HCEC 1CT (cell line): ENCODE measurements at regions not wholly inside any gene's neighbourhood (a gene's known extent, or its start where the extent isn't known, plus 50 kb on each side); places are given as distances from the start of the nearest gene placed in this dataset.

Experiments used
- DNase-seq: peaks from one replicate; pipeline ENCODE4 v3.0.0-alpha.2; 2017

- DNase-seq = no peak
Measured at GRCh38 chrX:98646351-98646750, 1762.6 kb downstream of the RPA4 start.

GRCh38 chrX:98654565-98654964, 1755.5 kb downstream of the PCDH19 start:
- DNase-seq = no peak
